Peyer's patch (tissue), 4 donors: ENCODE measurements at regions not wholly inside any gene's neighbourhood (a gene's known extent, or its start where the extent isn't known, plus 50 kb on each side); places are given as distances from the start of the nearest gene placed in this dataset.

Experiments
- POLR2A ChIP-seq, 2 donors: fragments of 450-650 bp; IDR thresholded peaks; one replicate each; pipeline ENCODE4 v1.5.1; 2017; ENCODE audit warnings: antibody characterized with exemption in 2 of 2, mild to moderate bottlenecking in 2 of 2, moderate library complexity in 2 of 2
- TF ChIP-seq, protein P1 (sequence below), 6 experiments: fragments of 450-650 bp in 4 of 6; fragments of 200-600 bp in 2 of 6; sonication (generic) in 1 of 6; IDR thresholded peaks; one replicate each; pipeline ENCODE4 v1.5.1; 2017 to 2019; ENCODE audit warnings: antibody characterized with exemption in 6 of 6, mild to moderate bottlenecking in 3 of 6, moderate library complexity in 1 of 6

DNA sequence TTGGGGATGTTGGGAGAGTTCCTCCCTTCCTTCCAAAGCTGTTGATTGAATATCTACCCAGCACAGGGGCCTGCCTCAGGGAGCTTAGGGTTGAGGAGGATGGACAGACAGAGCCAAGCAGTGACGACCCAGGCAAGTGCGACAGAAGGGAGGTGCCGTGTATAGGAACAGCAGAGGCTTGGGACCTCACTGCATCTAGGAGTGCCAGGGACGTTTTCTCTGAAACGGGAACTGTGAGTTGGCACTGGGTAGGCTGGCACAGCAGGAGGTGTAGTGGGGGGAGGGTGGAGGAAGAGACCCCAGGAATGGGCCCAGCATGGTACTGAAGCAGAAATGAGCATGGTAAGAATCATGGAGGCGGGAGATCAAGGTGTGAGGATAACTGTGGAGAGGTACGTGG is 55.3 kb upstream of the MGMT start:
- TF ChIP-seq, protein P1, sequence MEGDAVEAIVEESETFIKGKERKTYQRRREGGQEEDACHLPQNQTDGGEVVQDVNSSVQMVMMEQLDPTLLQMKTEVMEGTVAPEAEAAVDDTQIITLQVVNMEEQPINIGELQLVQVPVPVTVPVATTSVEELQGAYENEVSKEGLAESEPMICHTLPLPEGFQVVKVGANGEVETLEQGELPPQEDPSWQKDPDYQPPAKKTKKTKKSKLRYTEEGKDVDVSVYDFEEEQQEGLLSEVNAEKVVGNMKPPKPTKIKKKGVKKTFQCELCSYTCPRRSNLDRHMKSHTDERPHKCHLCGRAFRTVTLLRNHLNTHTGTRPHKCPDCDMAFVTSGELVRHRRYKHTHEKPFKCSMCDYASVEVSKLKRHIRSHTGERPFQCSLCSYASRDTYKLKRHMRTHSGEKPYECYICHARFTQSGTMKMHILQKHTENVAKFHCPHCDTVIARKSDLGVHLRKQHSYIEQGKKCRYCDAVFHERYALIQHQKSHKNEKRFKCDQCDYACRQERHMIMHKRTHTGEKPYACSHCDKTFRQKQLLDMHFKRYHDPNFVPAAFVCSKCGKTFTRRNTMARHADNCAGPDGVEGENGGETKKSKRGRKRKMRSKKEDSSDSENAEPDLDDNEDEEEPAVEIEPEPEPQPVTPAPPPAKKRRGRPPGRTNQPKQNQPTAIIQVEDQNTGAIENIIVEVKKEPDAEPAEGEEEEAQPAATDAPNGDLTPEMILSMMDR (IDR thresholded peaks at IDR 0.05): no peak
- no peak for TF ChIP-seq POLR2A (IDR thresholded peaks at IDR 0.05)
